Superior temporal gyrus (tissue), 1 donor: ENCODE measurements at regions not wholly inside any gene's neighbourhood (a gene's known extent, or its start where the extent isn't known, plus 50 kb on each side); places are given as distances from the start of the nearest gene placed in this dataset.
"Not testable (repeated sequence)": the region's sequence is repeated elsewhere in the genome, so short reads cannot be mapped to it uniquely, and the experiment has no call there.

Experiments used
- DNase-seq: peaks from one replicate; pipeline ENCODE4 v3.0.0-alpha.2; 2016; ENCODE audit errors: extremely low spot score

DNA sequence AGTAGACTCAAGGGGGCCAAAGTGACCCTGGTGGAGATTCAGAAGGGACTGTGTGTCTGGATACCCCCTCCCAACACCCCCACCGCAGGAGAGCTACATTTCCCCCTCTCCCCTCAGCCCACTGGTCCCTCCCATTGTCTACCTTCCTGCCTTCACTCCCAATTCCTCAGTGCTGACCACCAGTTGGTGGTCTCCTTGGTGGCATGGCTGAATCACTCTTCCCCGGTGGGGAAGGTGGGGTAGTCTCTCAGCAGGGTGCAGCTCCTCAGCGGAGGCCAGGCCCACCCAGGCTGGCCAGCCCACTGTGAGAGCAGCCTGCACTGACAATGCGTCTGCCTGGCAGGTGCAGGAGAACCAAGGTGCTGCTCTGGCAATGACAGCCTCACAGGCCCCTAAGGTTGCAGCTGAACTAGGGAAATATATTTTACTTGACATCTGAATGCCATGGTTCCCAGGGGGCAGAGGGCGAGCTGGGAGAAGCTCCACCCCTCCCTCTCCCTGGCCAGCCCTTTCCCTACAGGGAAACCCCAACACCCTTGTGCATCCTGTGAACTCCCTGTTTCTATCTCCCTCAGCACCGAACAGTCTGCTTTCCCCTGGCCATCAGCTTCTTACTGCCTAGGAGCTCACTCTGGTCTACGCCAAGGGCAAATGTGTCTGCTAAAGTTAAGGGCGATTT lies 62.6 kb upstream of the PAX8 start:
- no peak for DNase-seq

DNA sequence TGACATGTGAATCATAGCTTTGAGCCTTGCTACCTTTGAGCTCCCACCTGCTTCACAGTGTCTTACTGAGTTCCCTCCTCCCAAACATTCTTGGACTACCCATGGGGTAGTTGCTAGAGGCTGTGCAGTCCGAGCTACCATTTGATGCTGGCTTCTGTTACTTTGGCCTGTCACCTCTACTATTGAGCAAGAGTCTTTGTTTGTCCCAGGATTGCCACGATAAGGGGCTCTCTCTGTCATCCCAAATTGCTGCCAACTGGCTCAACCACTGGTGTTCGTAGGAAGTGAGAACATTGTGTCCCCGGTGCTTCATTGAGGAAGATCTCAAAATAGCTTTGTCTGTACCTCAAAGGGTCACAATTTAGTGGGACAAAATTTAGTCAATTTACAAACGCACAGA lies 59.1 kb upstream of the PAX8 start:
- DNase-seq = no peak

DNA sequence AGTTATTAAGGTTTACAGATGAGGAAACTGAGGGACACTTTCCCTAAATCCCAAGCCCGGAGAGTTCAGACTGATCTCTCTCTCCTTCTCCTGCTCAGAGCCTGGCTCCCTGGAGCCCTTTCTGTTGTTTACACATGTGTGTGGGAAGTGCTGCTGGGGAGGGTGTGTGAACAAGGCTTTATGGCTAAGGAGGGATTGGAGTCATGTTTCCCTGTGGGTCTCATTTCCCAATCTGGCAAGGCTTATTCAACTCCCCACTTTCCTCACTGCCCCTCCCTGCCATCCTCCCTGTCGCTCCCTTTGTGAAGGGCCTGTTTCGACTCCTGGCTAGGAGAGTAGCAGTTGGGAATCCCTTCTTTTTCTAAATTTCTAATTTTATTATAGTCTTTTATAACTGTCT lies 57.3 kb upstream of the PAX8 start:
- DNase-seq = not testable (repeated sequence)

DNA sequence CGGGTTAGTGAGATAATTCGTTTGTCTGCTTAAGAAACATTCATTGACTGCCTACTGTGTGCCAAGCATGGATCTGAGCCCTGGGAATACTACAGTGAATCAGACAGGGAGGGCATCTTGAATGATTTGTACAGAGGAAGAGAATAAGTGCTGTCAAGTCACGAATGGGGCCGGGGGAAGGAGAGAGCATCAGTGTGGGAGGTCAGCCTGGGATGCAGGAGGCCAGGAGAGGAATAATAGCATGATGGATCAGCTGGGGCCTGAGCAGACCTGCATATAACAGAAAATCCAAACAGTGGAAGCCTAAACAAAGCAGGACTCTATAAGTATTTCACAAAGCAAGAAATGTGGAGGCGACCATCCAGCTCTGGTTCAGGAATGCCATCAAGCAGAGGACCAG lies 55.4 kb upstream of the PAX8 start:
- no peak for DNase-seq

DNA sequence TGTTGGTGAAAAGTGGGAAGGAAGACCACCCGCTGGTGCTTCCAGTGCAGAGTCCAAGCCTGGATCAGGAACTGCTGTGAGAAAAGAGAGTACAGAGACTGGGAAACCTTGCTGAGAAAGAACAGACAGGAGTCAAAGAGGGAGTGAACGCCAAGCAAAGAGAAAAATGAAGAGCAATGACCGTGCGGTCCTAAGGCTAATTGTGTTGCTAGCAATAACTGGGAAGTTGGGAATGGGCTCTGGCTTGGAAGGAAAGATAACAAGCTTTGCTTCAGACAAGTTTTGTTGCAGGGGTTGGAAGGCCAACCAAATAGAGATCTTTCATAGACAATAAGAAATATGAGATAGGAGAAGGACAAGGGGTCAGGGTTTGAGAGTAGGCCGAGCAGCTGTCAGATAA lies 55.0 kb upstream of the PAX8 start:
- DNase-seq = not testable (repeated sequence)

DNA sequence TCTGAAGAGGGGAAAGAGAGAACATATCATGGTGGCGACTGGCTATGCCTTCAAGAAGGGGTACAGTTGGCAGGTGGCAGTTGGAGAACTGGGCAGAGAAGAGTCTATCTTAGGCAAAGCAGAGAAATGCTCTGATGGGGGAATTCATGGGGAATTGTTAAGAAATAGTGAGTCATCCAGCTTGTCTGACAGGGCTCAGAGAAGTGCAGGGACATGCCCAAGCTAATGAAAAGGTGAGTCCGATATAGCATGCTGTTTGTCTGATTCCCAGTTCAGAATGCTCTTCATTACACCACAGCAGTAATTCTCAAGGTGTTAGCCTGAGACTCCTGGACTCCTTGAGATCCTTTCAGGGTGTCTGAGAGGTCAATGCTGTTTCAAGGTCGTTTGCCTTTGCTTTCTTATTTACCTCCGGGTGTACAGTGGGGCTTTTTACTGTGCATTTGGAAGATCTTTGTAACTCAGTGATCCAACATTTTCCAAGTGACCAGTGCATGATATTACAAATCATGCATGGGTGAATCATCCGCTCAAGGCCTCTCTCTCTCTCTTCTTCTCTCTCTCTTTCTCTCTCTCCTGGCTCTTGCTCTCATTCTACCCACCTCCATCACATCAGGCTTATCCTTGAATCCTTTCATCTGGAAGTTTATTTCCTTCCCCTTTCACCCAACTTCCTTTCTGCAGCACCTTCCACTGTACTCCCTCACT lies 51.5 kb upstream of the PAX8 start:
- not testable (repeated sequence) for DNase-seq

DNA sequence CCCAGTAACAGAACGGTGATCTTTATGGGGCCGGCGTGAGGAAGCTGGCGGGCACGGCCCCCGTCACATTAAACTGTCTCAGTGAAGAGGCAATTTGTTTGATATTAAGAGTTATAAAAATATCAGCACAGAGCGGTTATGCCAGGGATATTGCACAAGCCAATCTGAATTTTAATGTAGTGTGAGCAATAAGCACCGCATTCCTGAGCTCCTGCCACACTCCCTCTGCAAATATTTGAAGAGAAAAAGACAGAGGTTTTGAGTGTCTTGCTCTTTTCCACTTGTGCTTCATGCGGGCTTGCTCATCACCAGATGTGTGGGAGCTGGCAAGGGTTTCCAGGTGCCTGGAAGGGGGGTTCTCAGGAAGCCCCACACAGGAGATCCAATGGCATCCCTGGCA lies 50.3 kb upstream of the PAX8 start:
- DNase-seq = not testable (repeated sequence)

DNA sequence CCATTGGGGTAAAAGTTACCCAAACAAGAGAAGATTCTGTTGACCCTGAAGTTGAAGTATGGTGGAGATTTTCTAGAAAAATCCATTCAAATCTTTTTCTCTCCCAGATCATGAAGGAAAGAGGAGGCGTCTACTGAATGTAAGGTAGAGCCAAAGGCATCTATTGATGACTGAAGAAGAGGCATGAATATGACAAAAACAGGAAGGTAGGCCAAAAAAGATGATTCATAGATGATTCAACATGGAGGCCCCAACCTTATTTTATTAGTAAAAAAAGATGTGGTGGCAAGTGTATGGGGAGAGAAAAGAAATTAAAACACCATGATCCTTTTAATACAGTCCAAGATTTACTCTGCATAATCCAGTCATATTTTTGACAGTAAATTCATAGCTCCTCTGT lies 49.9 kb upstream of the PAX8 start:
- not testable (repeated sequence) for DNase-seq
